Esophagus mucosa (tissue), 1 donor: ENCODE measurements at regions not wholly inside any gene's neighbourhood (a gene's known extent, or its start where the extent isn't known, plus 50 kb on each side); places are given as distances from the start of the nearest gene placed in this dataset.

ENCODE experiments used
- ATAC-seq: fragments of 200-7000 bp; cut with Tn5 transposase; one replicate; pipeline ENCODE4 v1.9.1; 2020
- donor health status: DM: yes; HTN: yes; CAD: no.

GRCh38 chr15:68500363-68501258 is 68.6 kb upstream of the ITGA11 start:
- no peak for ATAC-seq

DNA sequence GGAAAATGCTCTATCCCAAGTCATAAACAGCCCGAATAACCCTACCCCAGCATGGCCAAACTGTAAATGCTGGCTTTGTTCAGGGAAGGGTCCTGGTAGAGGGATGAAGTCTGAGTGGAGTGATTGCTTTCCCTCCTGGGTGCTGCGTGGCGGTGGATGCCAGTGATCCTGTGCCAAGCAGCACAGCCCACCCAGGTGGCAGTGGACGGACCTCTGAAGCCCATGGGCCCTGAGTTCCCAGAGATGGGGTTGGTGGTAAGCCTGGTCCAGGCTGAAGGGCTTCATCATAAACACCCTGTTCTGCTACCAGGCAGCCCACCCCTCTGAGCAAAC is 69.3 kb upstream of the ITGA11 start:
- no peak for ATAC-seq

DNA sequence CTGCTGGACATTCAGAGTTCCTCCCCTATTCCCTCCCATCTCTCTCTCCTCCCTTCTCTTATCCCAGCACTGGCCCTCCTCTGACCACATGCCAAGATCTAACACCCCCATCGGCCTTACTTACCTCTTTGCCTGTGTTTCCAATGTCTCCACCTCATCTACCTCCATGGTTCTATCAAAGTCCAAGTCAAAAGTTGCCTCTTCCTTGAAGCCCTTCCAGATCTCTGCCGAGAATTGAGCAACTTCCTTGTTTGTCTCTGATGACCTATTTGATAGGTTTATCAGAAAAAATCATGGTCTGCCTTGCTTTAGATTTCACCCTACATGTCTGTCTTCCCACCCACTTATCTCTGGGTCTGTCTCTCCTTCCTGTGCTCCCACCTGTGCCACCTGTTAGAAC is 69.7 kb upstream of the ITGA11 start:
- no peak for ATAC-seq

DNA sequence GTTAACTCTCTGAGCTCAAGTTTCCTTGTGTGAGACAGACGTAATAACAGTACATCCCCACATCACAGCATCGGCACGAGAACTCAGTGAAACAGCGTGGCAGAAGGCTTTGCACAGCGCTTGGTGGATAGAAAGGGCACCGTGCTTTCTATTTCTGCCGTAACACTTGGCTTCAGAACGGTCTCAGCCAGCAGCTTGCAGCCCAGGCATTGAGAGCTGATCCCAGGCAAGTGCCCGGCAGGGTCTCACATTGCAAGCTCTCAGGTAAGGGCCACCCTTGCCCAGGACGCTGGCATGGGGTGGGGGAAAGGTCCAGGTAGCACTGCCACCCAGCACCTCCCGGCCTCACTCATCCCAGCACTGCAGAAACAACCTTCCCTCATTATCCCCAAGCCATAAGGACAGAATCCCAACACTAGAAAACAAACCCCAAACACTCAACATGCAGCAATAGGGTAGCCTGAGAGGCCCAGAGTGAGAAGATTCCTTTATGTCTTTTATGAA is 70.5 kb upstream of the ITGA11 start:
- no peak for ATAC-seq

- no peak for ATAC-seq
Measured at GRCh38 chr15:68503213-68503612, 71.2 kb upstream of the ITGA11 start.

DNA sequence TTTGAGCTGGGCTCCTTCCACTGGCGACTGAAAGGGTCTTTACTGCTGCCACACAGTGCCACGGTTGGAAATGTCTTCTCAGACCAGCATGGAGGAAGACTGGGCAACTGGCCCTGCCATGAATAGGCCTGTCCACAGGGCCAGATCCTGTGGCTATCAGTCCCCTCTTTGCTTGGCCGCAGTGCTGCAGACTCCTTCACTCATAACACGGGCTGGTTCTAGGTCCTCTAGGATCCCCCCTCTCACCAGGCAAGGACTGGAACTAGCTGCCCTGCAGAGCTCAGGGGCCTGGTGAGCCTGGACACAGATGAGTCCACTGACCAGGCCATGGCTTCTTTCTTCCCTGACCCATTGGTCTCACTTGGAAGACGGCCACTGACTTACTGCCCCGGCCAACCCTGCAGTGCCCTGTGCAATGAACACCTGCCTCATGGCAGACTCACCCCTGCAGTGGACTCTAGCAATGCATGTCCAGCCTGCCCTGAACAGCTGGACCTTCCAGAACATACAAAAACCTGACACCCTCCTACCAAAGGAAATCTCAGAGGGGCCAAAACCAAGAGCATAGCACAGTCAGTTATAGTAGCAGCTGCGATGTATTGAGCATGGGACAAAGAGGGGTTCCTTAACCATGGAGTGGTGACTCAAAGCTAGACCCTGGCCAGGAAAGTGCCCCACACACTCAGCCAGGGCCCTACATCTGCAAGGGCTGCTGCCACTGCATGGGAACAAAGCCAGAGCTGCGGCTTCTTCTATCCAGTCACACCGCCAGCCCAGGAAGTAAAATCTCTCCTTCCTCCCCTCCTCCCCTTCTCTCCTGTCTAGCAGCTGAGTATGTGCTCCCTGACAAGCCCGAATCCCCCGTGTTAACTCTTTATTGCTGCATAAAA is 72.1 kb upstream of the ITGA11 start:
- ATAC-seq, result no peak

DNA sequence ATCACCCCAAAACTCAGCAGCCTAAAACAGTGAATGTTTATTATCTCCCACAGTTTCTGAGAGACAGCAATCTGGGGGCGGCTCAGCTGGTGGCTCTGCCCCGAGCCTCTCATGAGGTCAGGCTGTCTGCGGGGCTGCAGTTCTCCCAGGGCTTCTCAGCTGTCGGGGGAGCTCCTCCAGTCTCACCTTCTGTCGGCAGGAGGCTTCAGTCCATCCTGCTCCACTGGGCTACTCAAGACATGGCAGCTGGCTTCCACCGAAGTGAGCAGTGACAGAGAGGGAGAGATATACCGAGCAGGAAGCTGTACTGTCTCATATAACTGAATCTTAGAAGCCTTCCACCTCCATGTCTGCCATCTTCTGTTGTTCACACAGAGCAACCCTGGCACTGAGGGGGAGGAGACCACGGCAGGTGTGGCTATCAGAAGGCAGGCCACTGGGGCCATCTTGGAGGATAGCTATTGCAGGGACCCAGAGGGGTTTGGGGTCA is 72.8 kb upstream of the ITGA11 start:
- ATAC-seq, result no peak

GRCh38 chr15:68506071-68506470 is 72.7 kb upstream of the CORO2B start:
- ATAC-seq, result no peak

DNA sequence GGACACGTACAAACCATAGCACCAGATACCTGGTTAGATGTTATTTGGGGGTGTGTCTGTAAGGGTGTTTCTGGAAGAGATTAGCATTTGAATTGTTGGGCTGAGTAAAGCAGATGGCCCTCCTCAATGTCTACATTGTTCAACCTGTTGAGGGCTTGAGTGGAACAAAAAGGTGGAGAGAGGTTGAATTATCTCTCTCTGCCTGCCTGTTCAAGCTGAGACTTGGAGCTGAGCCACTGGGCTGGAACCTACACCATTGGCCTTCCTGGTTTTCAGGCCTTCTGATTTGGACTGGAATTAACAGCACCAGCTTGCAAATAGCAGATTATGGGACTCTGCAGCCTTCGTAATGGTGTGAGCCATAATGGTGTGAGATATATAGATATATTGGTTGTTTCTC is 71.3 kb upstream of the CORO2B start:
- ATAC-seq, result no peak

DNA sequence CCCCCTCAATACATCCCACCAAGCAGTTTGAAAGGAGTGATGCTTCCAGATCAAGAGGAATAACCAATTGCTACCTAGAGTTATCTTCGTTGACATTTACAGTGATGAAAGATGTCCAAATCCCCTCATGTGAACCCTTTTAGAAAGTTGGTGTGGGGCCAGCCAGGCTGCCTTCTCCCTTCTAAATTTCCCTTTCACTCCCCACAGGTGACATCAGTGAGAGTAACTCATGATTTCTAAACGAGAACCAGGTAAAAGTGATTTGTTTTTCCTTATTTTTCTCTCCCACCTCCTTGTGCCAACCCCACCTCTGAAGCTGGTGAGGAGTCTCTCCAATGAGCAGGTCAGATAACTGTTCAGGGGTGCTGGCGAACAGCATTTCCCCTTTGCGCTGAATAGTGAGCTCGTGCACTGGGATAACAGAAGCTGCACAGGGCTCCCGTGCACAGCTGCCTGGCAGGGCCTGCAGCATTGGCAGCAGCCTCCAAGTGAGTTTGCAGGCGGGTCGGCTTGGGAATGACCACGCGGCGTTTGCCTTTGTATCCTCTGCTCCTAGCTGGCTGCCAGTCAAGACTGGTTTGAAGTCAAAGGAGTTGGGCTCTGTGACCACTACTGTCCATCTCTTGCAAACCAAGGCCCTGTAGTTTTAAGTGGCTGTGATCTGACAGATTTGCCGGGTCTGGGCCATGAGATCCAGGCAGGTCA is 70.2 kb upstream of the CORO2B start:
- ATAC-seq, result no peak

- ATAC-seq, result no peak
Measured at GRCh38 chr15:68510558-68510957, 68.2 kb upstream of the CORO2B start.

GRCh38 chr15:68511073-68511991 is 67.5 kb upstream of the CORO2B start:
- ATAC-seq, result no peak

GRCh38 chr15:68512052-68512451 is 66.7 kb upstream of the CORO2B start:
- ATAC-seq, result no peak

- ATAC-seq, result no peak
Measured at GRCh38 chr15:68512598-68512997, 66.2 kb upstream of the CORO2B start.

GRCh38 chr15:68515371-68516095 is 63.3 kb upstream of the CORO2B start:
- no peak for ATAC-seq

- no peak for ATAC-seq
Measured at GRCh38 chr15:68517285-68517761, 61.5 kb upstream of the CORO2B start.

GRCh38 chr15:68518046-68518445 is 60.7 kb upstream of the CORO2B start:
- no peak for ATAC-seq

DNA sequence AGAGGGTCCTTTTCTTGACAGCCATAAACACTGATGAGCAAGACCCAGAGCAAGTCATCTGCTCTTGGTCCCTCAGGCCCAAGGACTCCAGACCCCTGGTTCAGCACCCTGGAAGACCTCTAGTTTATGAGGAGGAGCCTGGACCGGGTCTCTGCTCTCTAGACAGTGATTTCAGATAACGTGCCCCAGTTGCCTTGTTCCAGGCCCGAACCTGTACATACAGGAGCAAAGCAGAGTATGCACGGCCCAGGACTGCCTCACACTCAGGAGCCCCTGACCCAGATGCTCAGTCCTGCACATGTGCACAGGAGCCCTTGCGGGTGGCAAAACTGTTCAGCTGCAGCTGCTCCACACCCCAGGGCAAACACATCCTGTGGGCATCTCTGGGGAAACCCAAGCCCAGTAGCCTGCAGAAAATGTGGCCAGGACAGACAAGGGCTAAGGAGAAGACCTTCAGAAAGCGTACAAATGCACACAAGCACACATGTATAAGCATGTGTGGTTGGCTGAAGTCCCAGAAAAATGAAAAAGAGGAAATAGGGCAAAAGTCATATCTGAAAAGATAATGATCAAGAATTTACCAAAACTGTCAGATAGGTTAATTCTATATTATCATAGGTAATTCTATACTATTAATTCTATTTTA is 59.9 kb upstream of the CORO2B start:
- peak; percentile 13 for ATAC-seq

DNA sequence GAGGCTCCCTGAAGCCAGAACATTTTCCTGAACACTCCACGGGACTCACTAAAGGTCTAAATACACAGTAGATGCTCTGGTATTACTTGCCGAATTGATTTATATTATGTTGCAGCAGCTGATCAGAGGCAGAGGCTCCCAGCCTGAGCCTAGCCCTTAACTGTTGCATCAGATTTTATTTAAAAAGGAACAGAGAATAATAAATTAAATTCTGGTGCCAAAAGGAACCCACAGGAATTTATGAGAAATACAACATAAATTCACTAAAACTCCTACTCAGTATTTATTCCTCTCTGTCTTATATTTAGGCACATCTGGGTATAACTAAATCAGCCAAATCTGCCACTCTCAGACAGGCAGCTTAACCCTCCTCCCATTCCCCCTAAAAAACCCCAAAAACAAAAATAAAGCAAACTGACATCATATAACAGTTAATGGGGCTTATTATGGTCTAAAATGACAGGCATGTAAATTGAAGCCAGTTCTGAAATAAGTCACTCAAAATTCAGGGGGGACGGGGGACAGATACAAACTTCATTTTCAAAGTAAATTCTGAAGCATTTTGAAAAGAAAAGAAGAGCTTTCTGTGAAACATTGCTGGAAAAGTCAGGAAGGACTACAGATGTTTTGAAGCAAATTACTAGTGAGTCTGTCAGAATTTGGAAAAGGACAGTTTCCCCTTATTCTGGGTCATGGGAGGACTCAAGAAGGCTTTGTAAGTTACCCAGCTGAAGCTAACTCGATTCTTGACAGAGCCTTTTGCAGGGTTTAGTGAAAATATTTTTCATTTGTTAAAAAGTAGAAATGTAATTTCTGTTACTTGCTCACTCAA is 53.8 kb upstream of the CORO2B start:
- no peak for ATAC-seq
